Jurkat, Clone E6-1 (cell line): ENCODE measurements at regions not wholly inside any gene's neighbourhood (a gene's known extent, or its start where the extent isn't known, plus 50 kb on each side); places are given as distances from the start of the nearest gene placed in this dataset.
"Not testable (repeated sequence)": the region's sequence is repeated elsewhere in the genome, so short reads cannot be mapped to it uniquely, and the experiment has no call there.

Experiments used
- DNase-seq: peaks from one replicate; pipeline ENCODE4 v3.0.0-alpha.2; 2011; ENCODE audit warnings: low read depth, low spot score
- H3K4me3 ChIP-seq: 2 replicates; pipeline ENCODE4 v1.5.1; 2011; ENCODE audit warnings: mild to moderate bottlenecking, low read length, control low read depth, moderate library complexity

DNA sequence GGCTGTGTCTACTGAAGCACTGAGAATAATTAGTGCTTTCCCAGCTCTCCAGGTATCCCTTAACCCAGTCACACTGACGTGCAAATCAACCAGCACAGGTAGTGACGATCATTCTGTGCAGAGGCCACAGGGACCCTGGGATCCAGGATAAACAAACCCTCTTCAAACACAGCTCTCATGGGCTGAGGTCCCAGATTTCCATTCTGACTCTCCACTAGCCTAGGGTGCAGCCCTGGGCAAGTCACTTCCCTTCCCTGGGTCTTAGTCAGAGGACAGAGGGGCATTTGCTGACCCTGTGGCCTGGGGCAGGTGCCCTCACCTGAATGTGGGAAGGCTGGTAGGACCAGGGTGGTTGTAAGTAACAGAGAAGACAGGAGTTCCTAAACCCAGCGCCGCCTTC, 724.7 kb downstream of the MATN1 start:
- no peak for DNase-seq
- no peak overlapping the region for H3K4me3 ChIP-seq

- H3K4me3 ChIP-seq, DNase-seq: not testable (repeated sequence)
Observed at GRCh38 chr1:29997818-29998217, 725.6 kb downstream of the MATN1 start.

GRCh38 chr1:29993950-29994349, 729.4 kb downstream of the MATN1 start:
- no peak for DNase-seq
- no peak overlapping the region for H3K4me3 ChIP-seq

GRCh38 chr1:29991815-29992214, 731.6 kb downstream of the MATN1 start:
- DNase-seq = no peak
- no peak overlapping the region for H3K4me3 ChIP-seq

DNA sequence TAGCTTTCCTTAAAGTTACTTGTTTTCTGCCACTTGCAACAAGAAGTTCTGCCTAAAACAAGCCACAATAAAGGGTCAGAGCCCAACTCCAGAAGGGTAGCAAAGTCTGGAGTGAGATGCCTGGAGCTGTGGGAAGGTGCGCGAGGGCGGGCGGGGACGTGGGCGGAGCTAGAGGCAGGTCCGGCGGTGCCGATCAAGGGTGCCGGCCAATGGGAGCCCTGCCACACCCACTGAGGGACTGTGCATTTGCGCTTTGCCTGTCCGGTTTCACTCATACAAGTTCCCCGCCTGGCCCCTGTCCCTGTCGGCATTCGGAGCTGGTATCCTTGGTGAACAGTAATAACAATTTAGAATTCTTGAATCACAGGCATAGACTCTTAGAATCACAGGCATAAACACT, 732.4 kb downstream of the MATN1 start:
- H3K4me3 ChIP-seq = no peak overlapping the region
- DNase-seq = no peak

- DNase-seq = no peak
- H3K4me3 ChIP-seq = no peak overlapping the region
Observed at GRCh38 chr1:29990304-29990703, 733.1 kb downstream of the MATN1 start.

- no peak overlapping the region for H3K4me3 ChIP-seq
- DNase-seq = no peak
Observed at GRCh38 chr1:29986986-29987385, 736.4 kb downstream of the MATN1 start.

GRCh38 chr1:29985606-29985945, 737.8 kb downstream of the MATN1 start:
- DNase-seq = no peak
- no peak overlapping the region for H3K4me3 ChIP-seq

GRCh38 chr1:29984862-29985605, 738.4 kb downstream of the MATN1 start:
- H3K4me3 ChIP-seq = no peak overlapping the region
- DNase-seq = no peak

DNA sequence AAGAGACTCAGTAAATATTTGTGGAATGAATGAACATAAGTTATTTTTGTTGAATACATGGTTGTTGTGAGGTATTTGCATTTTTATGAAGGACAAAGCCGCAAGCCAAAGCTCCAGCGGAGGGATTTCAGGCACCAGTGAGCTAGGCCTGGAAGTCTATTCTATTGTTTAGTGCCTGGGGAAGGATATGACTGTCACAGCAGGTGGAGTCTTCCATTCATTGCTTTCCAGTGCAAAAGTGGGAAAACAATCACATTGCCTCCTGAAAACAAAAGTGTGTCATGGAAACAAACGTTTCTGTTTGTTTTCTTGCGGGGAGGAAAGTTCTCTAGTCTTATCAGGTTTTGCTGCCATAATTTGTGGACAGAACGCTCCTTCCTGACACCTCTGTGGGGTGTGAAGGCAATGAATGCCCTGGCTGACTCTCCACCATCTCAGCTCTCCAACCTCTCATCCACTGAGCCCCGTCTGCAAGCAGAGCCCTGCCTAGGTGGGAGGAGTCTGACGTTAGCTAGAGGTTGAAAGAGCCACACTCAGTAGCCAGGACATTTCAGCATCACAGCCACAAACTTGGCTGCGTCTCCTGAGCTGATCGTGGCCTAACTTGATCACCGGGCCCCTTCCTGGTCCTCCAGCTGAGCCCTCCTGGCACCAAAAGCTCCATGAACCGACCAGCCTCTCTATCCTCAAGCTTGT, 739.1 kb downstream of the MATN1 start:
- H3K4me3 ChIP-seq = no peak overlapping the region
- DNase-seq = no peak

- DNase-seq = no peak
- no peak overlapping the region for H3K4me3 ChIP-seq
Observed at GRCh38 chr1:29983321-29983720, 740.1 kb downstream of the MATN1 start.

DNA sequence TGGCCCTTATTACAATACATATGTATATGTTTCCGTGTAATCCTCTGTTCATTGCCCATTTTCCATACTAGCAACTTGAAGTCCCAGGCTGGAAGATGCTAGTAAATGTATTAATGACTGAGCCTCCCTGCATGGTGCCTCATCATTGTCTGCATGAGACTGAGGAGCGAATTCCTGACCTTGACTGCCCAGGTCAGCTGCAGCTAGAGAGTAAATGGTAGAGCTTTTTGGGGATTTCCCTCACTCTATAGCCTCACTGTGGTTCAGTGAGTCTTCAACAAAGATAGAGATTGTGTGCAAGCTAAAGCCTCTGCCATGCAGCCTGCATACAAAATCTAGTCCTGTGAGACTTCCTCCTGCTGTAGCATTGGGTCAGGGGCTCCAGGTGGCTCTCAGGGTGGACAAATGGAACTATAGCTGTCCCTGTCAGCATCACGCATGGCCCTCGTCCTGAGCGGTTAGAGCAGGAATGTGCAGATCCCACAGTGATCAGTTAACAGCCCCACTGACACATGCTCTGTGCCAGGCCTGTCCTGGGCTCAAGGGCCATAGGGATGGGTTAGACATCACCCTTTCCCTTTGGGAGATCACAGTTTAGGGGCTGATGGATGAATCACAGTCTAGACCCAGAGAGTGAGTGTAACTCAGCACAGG, 741.7 kb downstream of the MATN1 start:
- no peak overlapping the region for H3K4me3 ChIP-seq
- DNase-seq = no peak

DNA sequence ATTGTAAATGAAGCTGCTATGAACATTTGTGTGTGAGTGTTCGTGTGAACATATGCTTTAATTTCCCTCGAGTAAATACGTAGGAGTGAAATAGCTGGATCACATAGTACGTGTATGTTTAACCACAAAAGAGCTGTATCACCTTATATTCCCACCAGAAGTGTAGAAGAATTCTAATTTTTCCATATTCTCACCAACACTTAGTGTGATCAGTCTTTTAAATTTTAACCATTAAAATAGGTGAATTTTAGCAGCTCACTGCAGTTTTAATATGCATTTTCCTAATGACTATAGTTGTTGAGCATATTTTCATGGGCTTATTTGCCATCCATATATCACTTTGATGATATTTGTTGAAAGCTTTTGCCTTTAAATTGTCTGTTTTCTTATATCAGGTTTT, 741.2 kb downstream of the PTPRU start:
- no peak for DNase-seq

GRCh38 chr1:29975036-29975694, 738.8 kb downstream of the PTPRU start:
- H3K4me3 ChIP-seq = no peak overlapping the region
- DNase-seq = peak; percentile 21

More for the DNA sequence above, 741.2 kb downstream of the PTPRU start:
- no peak overlapping the region for H3K4me3 ChIP-seq

GRCh38 chr1:29974316-29974724, 738.0 kb downstream of the PTPRU start:
- H3K4me3 ChIP-seq = no peak overlapping the region
- no peak for DNase-seq

DNA sequence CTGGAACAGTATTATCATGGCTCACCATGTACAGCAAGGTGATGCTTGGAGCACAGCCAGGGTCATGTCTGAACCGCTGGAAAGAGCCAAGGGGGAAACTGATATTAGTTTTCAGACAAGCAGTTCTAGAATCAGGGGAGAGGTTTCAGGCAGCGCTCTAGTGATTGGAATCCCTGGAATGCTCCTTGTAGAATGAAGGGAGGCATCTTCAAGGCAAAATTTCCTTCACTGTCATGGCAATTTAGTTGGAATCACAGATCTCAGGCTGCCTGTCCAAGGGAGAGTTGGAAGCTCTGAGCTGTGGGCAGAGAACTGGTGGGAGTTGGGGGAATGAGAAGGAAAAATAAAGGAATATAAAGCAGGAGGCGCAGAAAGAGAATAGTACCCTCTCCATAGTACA, 737.1 kb downstream of the PTPRU start:
- no peak overlapping the region for H3K4me3 ChIP-seq
- DNase-seq = no peak

DNA sequence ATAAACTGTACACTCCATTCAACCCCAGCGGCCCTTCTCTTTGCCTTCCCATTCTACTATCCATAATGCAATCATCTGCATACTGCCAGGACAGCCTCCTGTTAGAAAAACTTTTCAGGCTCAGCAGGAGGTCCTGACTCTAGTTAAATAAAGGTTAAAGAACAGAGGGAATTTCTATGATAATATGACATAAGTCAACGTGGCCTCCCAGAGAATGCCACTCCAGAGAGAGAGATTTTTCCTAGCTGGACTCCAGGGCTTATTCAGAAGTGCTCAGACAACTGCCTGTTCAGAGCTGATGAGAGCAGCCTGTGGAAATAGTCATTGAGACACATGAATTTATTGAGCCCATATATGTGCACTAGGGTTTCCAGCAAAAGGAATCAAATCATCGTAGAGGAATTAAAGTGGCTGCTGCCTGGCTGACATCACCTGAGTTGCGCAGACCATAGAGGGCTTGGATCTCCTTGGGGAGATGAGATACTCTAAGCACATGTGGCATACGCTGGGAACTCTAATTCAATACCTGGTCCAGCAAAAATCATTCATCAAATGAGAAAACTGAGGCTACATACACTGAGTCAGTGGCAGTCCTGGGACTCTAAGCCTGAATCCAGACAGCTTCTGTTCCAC, 736.2 kb downstream of the PTPRU start:
- no peak overlapping the region for H3K4me3 ChIP-seq
- DNase-seq = no peak

- H3K4me3 ChIP-seq = no peak overlapping the region
- DNase-seq = no peak
Observed at GRCh38 chr1:29971703-29972102, 735.4 kb downstream of the PTPRU start.

DNA sequence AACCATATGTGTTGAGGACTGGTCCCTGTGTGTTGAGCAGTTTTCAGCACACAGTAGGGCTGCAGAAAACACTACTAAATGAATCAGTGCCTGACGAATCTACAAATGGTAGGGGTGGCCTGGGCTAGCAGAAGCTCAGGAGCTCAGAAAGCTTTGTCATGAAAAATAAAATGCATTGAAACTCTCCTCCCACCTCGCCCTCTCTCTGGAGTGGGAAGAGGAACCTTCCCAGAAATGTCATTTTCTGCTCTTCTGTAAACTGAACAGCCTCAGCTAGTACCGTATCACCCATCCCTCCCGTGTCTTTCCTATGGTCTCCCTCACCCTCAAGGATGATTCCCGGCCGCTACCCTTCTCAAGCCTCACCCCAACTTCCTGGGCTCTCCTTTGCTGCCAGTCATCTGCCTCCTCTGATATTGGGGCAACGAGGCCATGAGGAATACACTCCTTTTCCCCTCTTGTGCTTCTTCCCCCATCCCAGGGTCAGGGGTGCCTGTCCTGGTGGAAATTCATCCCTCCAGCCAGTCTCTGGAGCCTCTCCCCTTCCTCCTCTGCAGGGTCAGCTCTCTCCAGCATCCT, 734.5 kb downstream of the PTPRU start:
- no peak overlapping the region for H3K4me3 ChIP-seq
- DNase-seq = no peak
